GM19351 (cell line): ENCODE measurements at regions not wholly inside any gene's neighbourhood (a gene's known extent, or its start where the extent isn't known, plus 50 kb on each side); places are given as distances from the start of the nearest gene placed in this dataset.
"Not testable (repeated sequence)": the region's sequence is repeated elsewhere in the genome, so short reads cannot be mapped to it uniquely, and the experiment has no call there.

Experiments
- ATAC-seq: cut with Tn5 transposase; IDR thresholded peaks from one replicate; pipeline ENCODE4 v1.9.1; 2021; ENCODE audit warnings: mild to moderate bottlenecking, moderate library complexity; ENCODE audit not compliant: unreplicated experiment

GRCh38 chr12:46671102-46671501 is 154.7 kb downstream of the SLC38A4 start:
- ATAC-seq, result no peak

- no peak for ATAC-seq
Observed at GRCh38 chr12:46670636-46671035, 155.2 kb downstream of the SLC38A4 start.

DNA sequence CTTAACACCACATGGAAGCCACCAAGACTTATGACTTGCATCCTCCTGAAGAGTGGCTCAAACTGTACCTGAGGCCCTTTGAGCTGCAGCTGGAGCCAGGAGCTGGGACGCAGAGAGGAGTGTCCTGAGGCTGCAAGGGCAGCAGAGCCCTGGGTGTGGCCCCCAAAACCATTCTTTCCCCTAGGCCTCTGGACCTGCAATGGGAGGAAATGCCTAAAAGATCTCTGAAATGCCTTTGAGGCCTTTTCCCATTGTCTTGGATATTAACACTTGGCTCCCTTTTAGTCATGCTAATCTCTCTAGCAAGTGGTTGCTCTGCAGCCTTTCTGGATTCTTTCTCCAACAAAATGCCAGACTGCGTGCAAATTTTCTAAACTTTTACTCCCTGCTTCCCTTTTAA is 156.1 kb downstream of the SLC38A4 start:
- no peak for ATAC-seq

GRCh38 chr12:46667551-46667950 is 158.2 kb downstream of the SLC38A4 start:
- no peak for ATAC-seq

GRCh38 chr12:46664761-46665287 is 161.0 kb downstream of the SLC38A4 start:
- ATAC-seq, result peak; percentile 54

DNA sequence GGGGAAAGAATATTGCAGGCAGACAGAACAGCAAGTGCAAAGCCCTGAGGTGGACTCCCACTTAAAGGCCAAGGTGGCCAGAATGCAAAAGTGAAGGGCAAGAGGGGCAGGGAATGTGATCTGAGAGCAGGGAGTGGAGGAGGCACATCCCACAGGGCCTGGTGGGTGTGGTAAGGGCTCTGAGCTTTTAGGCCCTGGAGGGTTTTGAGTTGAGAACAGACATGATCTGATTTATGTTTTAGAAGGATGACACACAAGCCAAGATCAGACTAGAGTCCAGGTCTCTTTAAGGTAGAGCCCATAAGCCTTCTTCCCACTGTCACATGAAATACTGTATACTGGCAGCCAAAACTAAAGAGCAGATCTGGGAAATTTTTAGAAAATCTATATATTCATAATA is 162.5 kb downstream of the SLC38A4 start:
- ATAC-seq, result no peak

DNA sequence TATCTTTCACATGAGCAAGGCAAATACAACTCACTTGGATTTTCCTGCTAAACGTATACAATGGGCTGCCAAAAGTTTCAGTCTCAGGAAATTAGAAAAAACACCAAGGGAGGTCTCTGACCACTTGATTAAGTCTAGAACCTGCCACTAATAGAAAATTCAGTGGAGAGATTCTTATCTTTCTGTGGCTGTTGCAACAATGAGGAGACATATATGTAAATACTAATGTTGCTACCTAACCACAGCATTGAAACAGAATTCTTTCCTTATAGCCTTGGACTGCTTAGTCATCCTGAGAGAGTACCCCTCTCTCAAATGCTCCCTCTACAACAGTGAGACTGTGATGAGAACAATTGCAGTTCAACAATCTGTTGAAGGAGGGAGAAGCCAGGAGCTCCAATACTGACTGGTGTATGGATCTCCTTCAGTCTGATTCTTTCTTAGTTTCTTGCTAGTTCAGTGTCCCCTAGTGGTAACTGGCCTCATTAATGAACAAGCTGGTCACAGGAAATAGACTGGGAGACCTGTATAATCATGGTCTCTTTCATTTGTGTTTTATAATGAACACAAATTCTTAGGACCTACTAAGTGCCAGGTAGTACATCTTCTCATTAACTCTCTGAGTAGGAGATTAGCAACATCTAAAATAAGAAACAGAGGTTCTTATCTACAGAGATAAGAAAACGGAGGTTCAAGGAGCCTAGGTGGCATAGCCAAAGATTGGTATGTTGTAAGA is 164.5 kb downstream of the SLC38A4 start:
- ATAC-seq, result peak; percentile 88

- ATAC-seq, result no peak
Observed at GRCh38 chr12:46660719-46661109, 165.1 kb downstream of the SLC38A4 start.

DNA sequence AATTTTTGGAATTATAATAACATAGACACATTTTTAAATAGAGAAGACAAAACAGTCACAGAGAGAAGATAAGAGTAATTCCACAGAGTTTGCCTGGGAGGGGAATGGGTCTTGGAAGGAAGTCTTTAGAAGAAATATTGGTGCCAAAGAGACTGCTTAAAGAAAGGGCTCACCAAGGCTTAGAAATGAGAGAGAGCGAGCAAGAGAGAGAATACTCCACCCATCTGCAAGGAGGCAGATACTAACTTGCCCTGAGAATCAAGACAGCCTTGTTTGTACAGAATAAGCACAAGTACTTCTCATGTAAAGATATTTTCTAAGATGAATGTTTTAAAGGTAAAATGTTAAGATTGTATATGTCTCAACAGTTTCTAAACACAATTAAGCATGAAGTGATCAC is 165.5 kb downstream of the SLC38A4 start:
- no peak for ATAC-seq

DNA sequence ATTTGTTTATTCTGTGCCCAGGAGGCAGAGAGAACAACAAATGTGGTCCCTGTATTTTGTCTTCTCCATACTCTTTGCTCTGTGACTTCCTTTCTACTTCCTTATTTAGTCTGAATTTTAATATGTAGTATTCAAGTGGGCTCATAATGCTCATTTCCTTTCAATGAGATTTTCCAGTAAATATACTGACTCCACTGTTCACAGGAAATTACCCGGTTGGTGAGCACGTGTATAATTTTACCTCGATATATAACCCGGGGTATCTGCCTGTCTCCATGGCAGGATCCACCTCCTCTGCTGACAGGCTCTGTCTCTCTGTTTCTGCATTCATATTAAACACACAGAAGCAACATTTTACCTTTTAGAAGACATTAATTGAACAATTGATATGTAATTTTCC is 166.0 kb downstream of the SLC38A4 start:
- no peak for ATAC-seq

DNA sequence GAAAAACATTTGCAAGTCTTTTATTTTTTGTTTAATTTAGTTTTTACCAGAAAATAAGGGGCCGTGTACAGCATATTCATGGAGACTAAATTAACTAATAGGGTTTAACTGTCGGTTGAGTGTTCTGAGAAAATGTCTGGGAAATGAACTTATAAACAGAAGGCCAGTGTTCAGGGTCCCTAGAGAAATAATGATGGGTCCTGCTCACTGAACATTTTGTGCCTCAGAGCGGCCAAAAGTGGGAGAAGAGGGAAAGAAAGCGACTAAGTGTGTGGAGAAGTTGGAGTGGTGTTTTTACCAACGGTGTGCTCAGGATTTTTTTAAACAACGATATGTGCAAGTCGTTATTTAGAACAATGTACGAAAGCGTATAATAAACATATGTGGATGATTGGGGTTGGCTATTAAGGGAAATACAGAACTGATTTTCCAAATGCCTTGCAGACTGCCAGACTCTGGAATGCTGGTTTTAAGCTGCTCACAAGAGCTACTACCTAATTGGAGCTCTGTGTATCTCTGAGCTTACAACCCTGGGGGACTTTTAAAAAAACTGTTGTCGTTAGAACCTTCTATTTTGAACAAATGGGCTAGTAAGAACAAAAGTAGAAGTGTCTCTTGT is 166.7 kb downstream of the SLC38A4 start:
- ATAC-seq, result no peak

GRCh38 chr12:46657453-46658411 is 168.1 kb downstream of the SLC38A4 start:
- ATAC-seq, result no peak

GRCh38 chr12:46655984-46656383 is 169.8 kb downstream of the SLC38A4 start:
- not testable (repeated sequence) for ATAC-seq

DNA sequence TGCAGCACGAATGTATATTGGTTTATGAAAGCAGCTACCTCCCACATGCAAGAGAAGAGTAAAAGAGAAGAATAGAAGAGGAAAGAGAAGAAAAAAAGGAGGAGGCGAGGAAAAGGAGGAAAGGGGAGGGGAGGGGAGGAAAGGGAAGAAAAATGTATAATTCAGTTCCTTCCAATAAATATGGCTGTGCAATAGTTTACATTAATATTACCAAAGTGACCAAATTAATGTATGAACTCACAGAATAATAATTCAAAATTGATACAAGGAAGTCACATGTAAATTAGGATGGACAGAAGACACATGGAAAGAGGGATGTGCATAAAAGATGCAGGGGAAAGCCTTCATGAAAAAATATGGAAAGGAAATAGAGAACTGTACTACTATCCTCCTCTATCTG is 172.5 kb downstream of the SLC38A4 start:
- ATAC-seq, result no peak

GRCh38 chr12:46652692-46653091 is 173.1 kb downstream of the SLC38A4 start:
- ATAC-seq, result no peak

GRCh38 chr12:46650688-46651087 is 175.1 kb downstream of the SLC38A4 start:
- no peak for ATAC-seq

DNA sequence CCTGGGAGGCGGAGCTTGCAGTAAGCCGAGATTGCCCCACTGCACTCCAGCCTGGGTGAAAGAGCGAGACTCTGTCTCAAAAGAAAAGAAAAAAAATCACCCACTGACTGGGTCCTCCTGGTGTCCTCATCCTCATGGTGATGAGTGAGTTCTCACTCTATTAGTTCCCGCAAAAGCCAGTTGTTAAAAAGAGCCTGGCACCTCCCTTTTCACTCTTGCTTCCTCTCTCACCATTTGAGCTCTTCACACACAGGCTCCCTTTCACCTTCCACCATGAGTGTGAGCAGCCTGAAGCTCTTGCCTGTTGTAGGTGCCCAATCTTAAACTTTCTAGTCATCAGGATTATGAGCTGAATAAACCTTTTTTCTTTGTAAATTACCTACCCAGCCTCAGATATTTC is 176.4 kb downstream of the SLC38A4 start:
- no peak for ATAC-seq

DNA sequence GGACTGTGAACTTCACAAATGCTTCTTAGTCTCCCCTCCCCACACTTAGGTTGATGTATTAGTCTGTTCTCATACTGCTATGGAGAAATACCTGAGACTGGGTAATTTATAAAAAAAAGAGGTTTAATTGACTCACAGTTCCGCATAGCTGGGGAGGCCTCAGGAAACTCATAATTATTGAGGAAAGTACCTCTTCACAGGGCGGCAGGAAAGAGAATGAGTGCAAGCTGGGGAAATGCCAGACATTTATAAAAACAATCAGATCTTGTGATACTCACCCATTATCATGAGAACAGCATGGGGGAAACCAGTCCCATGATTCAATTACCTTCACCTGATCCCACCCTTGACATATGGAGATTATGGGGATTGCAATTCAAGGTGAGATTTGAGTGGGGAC is 178.8 kb downstream of the SLC38A4 start:
- no peak for ATAC-seq

DNA sequence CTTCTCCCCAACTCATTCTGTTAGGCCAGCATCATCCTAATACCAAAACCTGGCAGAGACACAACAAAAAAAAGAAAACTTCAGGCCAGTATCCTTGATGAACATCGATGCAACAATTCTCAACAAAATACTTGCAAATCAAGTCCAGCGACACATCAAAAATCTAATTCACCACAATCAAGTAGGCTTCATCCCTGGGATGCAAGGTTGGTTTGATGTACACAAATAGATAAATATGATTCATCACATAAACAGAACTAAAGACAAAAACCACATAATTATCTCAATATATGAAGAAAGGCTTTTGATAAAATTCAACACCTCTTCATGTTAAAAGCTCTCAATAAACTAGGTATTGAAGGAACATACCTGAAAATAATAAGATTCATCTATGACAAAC is 184.1 kb downstream of the SLC38A4 start:
- ATAC-seq, result not testable (repeated sequence)

DNA sequence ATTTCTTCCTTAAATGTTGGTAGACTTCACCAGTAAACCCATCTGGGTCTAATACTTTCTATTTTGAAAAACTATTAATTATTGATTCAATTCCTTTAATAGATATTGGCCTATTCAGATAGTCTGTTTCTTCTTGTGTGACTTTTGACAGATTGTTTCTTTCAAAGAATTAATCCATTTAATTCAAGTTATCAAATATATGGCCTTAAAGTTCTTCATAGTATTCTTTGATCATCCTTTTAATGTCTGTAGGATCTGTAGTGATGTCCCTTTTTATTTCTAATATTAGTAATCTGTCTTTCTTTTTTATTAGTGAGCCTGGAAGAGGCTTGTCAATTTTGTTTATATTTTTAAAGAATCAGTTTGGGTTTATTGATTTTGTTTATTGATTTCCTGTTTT is 190.0 kb downstream of the SLC38A4 start:
- no peak for ATAC-seq
